Cardiac muscle cell (in vitro differentiated cells and primary cell): ENCODE measurements at regions not wholly inside any gene's neighbourhood (a gene's known extent, or its start where the extent isn't known, plus 50 kb on each side); places are given as distances from the start of the nearest gene placed in this dataset.

Source experiments
- DNase-seq, 2 donors: peaks; one replicate each; pipeline versions ENCODE4 v3.0.0 to v3.0.0-alpha.2; 2010 to 2017; ENCODE audit warnings: low read depth in 1 of 2, low spot score in 1 of 2
- H3K27ac ChIP-seq: fragments of 200-600 bp; sonication (generic); 2 replicates; pipeline ENCODE4 v1.5.1; 2016
- H3K27me3 ChIP-seq: fragments of 200-600 bp; sonication (generic); 2 replicates; pipeline ENCODE4 v1.6.0; 2016; ENCODE audit warnings: control low read depth
- H3K36me3 ChIP-seq: fragments of 200-600 bp; sonication (generic); 2 replicates; pipeline ENCODE4 v1.5.1; 2016; ENCODE audit warnings: control low read depth
- H3K4me1 ChIP-seq: fragments of 200-600 bp; sonication (generic); 2 replicates; pipeline ENCODE4 v1.8.1; 2017; ENCODE audit warnings: low read depth, mild to moderate bottlenecking, mixed run types
- H3K4me3 ChIP-seq: fragments of 200-600 bp; sonication (generic); 2 replicates; pipeline ENCODE4 v1.5.1; 2016; ENCODE audit warnings: mild to moderate bottlenecking
- H3K9me3 ChIP-seq: fragments of 200-600 bp; sonication (generic); 2 replicates; pipeline ENCODE4 v1.5.1; 2017; ENCODE audit warnings: low read depth, mild to moderate bottlenecking, control low read depth
- TF ChIP-seq, protein P1 (sequence below): IDR thresholded peaks from 2 replicates; pipeline ENCODE4 v1.5.1; 2012; ENCODE audit warnings: low read depth, mild to moderate bottlenecking, low read length

DNA sequence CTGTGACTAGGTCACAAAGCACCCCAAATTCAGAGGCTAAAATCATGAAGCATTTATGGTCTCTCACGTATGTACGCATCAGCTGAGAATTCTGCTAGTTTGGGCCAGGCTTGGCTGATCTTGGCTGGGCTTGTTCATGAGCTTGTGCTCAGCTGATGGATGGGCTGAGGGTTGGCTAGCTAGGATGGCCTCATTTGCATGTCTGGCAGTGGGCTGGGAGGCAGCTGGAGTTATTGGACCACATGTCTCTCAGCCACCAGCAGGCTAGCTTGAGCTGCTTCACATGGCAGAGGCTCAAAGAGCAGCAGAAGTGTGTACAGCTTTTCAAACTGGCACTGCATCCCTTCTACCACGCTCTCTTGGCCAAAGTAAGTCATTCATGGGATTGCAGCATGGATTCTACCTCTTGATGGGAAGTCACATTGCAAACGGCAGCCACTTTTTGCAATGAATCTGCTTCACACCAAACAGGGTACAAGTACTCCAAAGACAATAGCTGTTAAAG, 770.3 kb downstream of the TYW1 start:
- Histone ChIP-seq H3K9me3 (no peaks in the 10 kb centered on the region), H3K4me3 (no peak overlapping the region), H3K27me3 (no peaks in the 10 kb centered on the region), H3K36me3 (no peaks in the 10 kb centered on the region), H3K4me1 (no peaks in the 10 kb centered on the region), H3K27ac (no peak overlapping the region)
- TF ChIP-seq, protein P1, sequence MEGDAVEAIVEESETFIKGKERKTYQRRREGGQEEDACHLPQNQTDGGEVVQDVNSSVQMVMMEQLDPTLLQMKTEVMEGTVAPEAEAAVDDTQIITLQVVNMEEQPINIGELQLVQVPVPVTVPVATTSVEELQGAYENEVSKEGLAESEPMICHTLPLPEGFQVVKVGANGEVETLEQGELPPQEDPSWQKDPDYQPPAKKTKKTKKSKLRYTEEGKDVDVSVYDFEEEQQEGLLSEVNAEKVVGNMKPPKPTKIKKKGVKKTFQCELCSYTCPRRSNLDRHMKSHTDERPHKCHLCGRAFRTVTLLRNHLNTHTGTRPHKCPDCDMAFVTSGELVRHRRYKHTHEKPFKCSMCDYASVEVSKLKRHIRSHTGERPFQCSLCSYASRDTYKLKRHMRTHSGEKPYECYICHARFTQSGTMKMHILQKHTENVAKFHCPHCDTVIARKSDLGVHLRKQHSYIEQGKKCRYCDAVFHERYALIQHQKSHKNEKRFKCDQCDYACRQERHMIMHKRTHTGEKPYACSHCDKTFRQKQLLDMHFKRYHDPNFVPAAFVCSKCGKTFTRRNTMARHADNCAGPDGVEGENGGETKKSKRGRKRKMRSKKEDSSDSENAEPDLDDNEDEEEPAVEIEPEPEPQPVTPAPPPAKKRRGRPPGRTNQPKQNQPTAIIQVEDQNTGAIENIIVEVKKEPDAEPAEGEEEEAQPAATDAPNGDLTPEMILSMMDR: no peak
- DNase-seq: no peak

DNA sequence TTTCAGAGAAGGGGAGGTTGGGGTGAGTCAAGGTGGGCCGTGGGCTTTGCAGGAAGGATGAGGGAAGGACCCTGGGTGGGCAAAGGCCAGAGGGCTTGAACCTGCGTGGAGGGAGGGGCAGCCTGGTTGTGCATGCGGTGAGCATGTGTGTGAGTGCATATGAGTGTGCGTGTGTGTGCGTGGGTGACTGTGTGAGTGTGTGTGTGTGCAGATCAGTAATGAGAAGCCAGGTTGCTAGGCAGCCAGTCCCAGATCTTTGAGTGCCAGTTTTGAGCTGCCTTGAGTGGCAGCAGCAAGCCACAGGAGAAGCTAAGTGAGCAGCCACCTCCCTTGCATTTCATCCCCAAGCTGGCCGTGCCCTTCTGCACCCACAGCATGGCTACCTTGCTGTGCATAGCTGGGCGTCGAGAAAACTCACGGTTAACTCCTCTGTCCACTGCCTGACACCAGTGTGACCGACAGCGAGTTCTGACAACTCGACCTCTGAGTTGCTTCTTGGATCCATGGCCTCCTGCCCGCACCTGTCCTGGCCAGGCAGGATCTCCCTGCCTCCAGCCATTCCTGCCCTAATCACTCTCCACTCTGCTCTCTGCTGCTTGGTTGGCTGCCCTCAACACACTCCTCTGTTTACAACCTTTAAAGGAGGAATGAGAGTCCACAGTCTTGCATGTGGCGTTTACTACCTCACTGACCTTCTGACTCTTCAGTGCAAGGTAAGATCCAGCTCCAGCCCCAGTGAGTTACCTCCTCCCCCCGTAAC, 775.4 kb downstream of the TYW1 start:
- H3K4me1 ChIP-seq: no peaks in the 10 kb centered on the region
- H3K9me3 ChIP-seq: no peaks in the 10 kb centered on the region
- no peak overlapping the region for H3K4me3 ChIP-seq
- H3K27me3 ChIP-seq: peaks cover 7% of the 10 kb centered on the region
- no peak overlapping the region for H3K27ac ChIP-seq
- DNase-seq: no peak
- TF ChIP-seq, protein P1: no peak
- H3K36me3 ChIP-seq: no peaks in the 10 kb centered on the region

DNA sequence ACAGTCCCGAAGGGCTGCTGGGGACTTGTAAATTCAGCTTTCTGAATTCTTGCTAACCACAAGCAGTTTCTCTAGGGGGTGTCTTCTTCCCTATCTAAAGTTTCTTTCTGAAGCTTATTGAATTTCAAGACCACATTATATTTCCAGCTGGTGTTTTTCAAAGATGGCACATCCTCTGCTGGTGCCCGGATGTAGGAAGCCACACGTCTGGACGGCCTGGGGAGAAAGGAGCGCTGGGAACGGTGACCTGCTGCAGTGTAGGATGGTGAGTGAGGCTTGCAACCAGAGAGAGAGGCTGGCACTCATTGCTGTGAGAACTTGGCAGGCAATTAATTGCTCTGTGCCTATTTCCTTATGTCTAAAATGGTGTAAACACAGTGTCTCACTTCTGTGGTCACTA, 776.4 kb downstream of the TYW1 start:
- TF ChIP-seq, protein P1: no peak
- Histone ChIP-seq H3K36me3 (no peaks in the 10 kb centered on the region), H3K9me3 (no peaks in the 10 kb centered on the region), H3K27ac (no peak overlapping the region), H3K4me3 (no peak overlapping the region), H3K4me1 (no peaks in the 10 kb centered on the region), H3K27me3 (peaks cover 7% of the 10 kb centered on the region)
- no peak for DNase-seq

DNA sequence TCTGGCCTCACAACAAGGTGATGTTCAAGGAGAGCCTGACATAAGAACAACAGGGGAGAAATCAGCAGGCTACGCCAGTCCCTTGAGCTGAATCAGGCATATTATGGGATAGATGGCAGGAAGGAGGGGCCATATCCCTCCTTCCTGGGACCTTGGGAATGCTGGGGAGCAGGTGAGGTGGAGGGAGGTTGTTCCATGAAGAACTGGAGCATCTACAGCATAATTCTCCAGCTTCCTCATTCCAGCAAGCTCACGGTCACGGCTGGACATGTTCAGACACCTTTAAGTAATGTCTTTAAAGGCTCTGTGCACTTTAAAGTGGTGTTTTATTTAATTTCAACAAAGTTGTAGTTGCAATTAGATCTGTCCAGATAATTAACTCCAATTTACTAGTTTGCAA, 780.5 kb downstream of the TYW1 start:
- Histone ChIP-seq H3K27ac (no peak overlapping the region), H3K9me3 (no peaks in the 10 kb centered on the region), H3K4me3 (no peak overlapping the region), H3K36me3 (no peaks in the 10 kb centered on the region), H3K4me1 (no peaks in the 10 kb centered on the region), H3K27me3 (peaks cover 7% of the 10 kb centered on the region)
- TF ChIP-seq, protein P1: no peak
- no peak for DNase-seq

DNA sequence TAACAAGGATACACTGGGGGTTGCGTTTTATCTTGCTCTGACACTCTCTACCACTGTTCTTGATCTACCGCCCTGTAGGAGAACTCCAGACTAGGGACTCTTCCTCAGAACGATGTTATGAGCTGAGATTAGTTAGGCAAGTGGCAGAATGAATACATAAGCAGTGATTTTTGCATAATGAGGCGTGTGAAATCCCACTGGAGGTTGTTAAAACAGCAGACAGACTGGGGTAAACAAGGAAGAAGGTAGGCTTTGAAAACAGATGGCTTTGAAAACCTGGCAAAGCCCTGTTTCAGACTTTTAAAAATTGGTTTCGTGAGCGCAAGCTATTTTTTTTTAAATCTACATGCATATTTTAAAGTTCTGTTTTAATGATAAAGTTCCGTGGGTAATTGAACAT, 785.2 kb downstream of the TYW1 start:
- TF ChIP-seq, protein P1: no peak
- DNase-seq: no peak
- H3K27me3 ChIP-seq: no peaks in the 10 kb centered on the region
- H3K27ac ChIP-seq: no peak overlapping the region
- no peaks in the 10 kb centered on the region for H3K4me1 ChIP-seq
- H3K4me3 ChIP-seq: no peak overlapping the region
- H3K9me3 ChIP-seq: no peaks in the 10 kb centered on the region
- no peaks in the 10 kb centered on the region for H3K36me3 ChIP-seq
